ENCODE measurements at regions not wholly inside any gene's neighbourhood (a gene's known extent, or its start where the extent isn't known, plus 50 kb on each side); places are given as distances from the start of the nearest gene placed in this dataset.

DNA sequence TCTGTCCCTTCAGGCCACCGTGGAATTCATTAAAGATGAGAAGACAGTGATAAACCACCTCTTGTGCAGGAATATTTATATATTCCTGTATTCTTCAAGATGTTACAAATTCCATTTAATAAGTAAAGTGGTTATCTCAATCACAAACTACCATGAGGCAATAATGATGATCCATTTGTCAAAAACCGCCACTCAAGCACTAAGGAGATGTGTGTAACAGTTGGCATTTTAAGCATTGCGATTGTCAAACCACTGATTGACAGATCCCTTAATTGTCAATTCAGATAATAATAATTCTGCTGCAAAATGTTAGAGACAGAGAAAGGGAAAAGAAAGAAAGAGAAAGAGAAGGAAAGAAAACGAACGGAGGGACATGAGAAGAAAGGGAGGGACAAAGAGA lies 476.1 kb upstream of the RBFOX1 start:
- no peak overlapping the region for H3K4me3 ChIP-seq (ENCODE audit: low read length)
- H3K4me2 ChIP-seq (ENCODE audit: low read length) = no peak overlapping the region
- H3F3A ChIP-seq (ENCODE audit: control insufficient read depth, insufficient read depth) = no peaks in the 10 kb centered on the region
- H3K27me3 ChIP-seq (ENCODE audit: control insufficient read depth, low read length) = no peaks in the 10 kb centered on the region
- no peaks in the 10 kb centered on the region; the same call in 1 of the 2 replicates for H3K9me3 ChIP-seq (ENCODE audit: control insufficient read depth, insufficient read depth, low read length)
- H3K79me2 ChIP-seq (ENCODE audit: control insufficient read depth, low read length) = no peaks in the 10 kb centered on the region
- H3K36me3 ChIP-seq (ENCODE audit: control insufficient read depth, low read length) = no peaks in the 10 kb centered on the region
- H4K20me1 ChIP-seq (ENCODE audit: control insufficient read depth, insufficient read depth, low read depth, low read length) = no peaks in the 10 kb centered on the region
- no peaks in the 10 kb centered on the region for H3K9me2 ChIP-seq (replicated peaks; ENCODE audit: control insufficient read depth, low read length)
- no peak overlapping the region for H3K27ac ChIP-seq (ENCODE audit: low read depth, low read length)
- no peaks in the 10 kb centered on the region for H3K4me1 ChIP-seq (ENCODE audit: control insufficient read depth, low read length)
- TF ChIP-seq, protein P1, sequence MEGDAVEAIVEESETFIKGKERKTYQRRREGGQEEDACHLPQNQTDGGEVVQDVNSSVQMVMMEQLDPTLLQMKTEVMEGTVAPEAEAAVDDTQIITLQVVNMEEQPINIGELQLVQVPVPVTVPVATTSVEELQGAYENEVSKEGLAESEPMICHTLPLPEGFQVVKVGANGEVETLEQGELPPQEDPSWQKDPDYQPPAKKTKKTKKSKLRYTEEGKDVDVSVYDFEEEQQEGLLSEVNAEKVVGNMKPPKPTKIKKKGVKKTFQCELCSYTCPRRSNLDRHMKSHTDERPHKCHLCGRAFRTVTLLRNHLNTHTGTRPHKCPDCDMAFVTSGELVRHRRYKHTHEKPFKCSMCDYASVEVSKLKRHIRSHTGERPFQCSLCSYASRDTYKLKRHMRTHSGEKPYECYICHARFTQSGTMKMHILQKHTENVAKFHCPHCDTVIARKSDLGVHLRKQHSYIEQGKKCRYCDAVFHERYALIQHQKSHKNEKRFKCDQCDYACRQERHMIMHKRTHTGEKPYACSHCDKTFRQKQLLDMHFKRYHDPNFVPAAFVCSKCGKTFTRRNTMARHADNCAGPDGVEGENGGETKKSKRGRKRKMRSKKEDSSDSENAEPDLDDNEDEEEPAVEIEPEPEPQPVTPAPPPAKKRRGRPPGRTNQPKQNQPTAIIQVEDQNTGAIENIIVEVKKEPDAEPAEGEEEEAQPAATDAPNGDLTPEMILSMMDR (IDR thresholded peaks at IDR 0.05; ENCODE audit: low read depth, low read length, poor library complexity, severe bottlenecking) = no peak

DNA sequence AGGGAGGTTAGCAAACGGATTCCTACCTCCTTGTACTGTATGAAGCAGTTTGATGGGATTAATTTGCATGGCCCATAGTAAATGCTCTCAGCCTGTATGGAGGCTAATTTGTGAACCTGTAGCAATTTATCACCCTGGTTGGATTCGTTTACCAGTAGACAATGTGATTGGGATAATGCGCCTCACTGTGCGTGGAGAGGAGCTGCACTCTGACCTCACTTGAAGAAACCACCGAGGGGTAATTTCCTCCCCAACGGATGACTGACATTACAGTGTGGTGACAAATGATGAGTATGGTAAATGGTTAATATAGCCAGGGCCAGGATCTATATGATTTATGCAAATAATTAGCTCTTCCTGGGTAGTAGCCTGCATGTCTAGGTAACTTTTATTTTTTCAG lies 479.1 kb upstream of the RBFOX1 start:
- Histone ChIP-seq H3K4me2 (ENCODE audit: low read length) (no peak overlapping the region), H3K27me3 (ENCODE audit: control insufficient read depth, low read length) (no peaks in the 10 kb centered on the region), H3K4me1 (ENCODE audit: control insufficient read depth, low read length) (no peaks in the 10 kb centered on the region), H3F3A (ENCODE audit: control insufficient read depth, insufficient read depth) (no peaks in the 10 kb centered on the region), H3K27ac (ENCODE audit: low read depth, low read length) (no peak overlapping the region), H3K4me3 (ENCODE audit: low read length) (no peak overlapping the region), H4K20me1 (ENCODE audit: control insufficient read depth, insufficient read depth, low read depth, low read length) (no peaks in the 10 kb centered on the region), H3K9me3 (ENCODE audit: control insufficient read depth, insufficient read depth, low read length) (no peaks in the 10 kb centered on the region; the same call in 1 of the 2 replicates), H3K9me2 (replicated peaks; ENCODE audit: control insufficient read depth, low read length) (no peaks in the 10 kb centered on the region), H3K79me2 (ENCODE audit: control insufficient read depth, low read length) (no peaks in the 10 kb centered on the region), H3K36me3 (ENCODE audit: control insufficient read depth, low read length) (no peaks in the 10 kb centered on the region)
- no peak for TF ChIP-seq EZH2phosphoT487 (IDR thresholded peaks at IDR 0.05; ENCODE audit: borderline replicate concordance, low read length)
- TF ChIP-seq, protein P1 (IDR thresholded peaks at IDR 0.05; ENCODE audit: low read depth, low read length, poor library complexity, severe bottlenecking) = no peak

DNA sequence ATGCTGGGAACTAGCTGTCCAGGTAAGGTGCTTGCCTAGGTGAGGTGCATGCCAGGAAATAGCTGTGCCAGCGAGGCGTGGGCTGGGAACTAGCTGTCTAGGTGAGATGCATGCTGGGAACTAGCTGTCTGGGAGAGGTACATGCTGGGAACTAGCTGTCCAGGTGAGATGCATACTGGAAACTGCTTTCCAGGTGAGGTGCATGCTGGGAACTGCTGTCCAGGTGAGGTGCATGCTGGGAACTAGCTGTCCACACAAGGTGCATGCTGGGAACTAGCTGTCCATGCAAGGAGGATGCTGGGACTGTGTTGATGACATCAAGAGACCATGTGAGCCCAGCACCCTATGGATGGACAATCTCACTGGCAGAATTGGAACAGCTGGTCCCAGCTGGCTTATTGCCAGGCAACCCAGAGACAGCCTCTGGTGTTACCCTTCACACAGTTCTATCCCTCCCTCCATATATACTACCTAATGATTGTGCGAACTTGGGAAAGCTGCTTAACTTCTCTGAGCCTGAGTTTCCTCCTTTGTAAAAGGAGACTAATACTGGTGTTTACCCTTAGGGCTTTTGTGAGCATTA lies 479.9 kb upstream of the RBFOX1 start:
- no peaks in the 10 kb centered on the region for H3K27me3 ChIP-seq (ENCODE audit: control insufficient read depth, low read length)
- H3K27ac ChIP-seq (ENCODE audit: low read depth, low read length) = no peak overlapping the region
- no peaks in the 10 kb centered on the region for H4K20me1 ChIP-seq (ENCODE audit: control insufficient read depth, insufficient read depth, low read depth, low read length)
- no peaks in the 10 kb centered on the region for H3F3A ChIP-seq (ENCODE audit: control insufficient read depth, insufficient read depth)
- H3K4me3 ChIP-seq (ENCODE audit: low read length) = no peak overlapping the region
- no peak overlapping the region for H3K4me2 ChIP-seq (ENCODE audit: low read length)
- no peaks in the 10 kb centered on the region for H3K9me2 ChIP-seq (replicated peaks; ENCODE audit: control insufficient read depth, low read length)
- no peaks in the 10 kb centered on the region; the same call in 1 of the 2 replicates for H3K9me3 ChIP-seq (ENCODE audit: control insufficient read depth, insufficient read depth, low read length)
- H3K79me2 ChIP-seq (ENCODE audit: control insufficient read depth, low read length) = no peaks in the 10 kb centered on the region
- no peak for TF ChIP-seq EZH2phosphoT487 (IDR thresholded peaks at IDR 0.05; ENCODE audit: borderline replicate concordance, low read length)
- TF ChIP-seq, protein P1 (IDR thresholded peaks at IDR 0.05; ENCODE audit: low read depth, low read length, poor library complexity, severe bottlenecking) = no peak
- no peaks in the 10 kb centered on the region for H3K4me1 ChIP-seq (ENCODE audit: control insufficient read depth, low read length)
- no peaks in the 10 kb centered on the region for H3K36me3 ChIP-seq (ENCODE audit: control insufficient read depth, low read length)
